ENCODE measurements at regions not wholly inside any gene's neighbourhood (a gene's known extent, or its start where the extent isn't known, plus 50 kb on each side); places are given as distances from the start of the nearest gene placed in this dataset.

DNA sequence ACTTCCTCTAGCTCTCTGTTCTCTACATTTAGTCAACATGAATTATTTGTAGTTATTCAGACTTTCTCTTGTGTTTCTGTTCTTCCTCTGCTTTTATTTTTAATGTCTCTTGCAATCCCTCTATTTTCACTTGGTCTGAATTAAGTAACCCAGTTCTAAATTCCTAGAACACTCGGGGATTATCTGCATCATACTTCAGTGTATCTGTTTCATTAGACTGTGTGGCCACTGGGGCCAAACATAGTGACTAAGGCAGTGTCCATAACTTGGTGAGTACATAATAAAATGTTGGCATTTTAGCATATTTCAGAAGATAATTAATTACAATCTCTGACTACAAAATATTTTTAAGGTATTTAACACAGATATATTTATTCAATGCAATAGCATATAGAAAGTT lies 1087.2 kb upstream of the B3GALT2 start:
- no peak overlapping the region for H3K4me3 ChIP-seq (ENCODE audit: low read depth, low read length)
- no peak for DNase-seq (ENCODE audit: low read depth)
- TF ChIP-seq, protein P1, sequence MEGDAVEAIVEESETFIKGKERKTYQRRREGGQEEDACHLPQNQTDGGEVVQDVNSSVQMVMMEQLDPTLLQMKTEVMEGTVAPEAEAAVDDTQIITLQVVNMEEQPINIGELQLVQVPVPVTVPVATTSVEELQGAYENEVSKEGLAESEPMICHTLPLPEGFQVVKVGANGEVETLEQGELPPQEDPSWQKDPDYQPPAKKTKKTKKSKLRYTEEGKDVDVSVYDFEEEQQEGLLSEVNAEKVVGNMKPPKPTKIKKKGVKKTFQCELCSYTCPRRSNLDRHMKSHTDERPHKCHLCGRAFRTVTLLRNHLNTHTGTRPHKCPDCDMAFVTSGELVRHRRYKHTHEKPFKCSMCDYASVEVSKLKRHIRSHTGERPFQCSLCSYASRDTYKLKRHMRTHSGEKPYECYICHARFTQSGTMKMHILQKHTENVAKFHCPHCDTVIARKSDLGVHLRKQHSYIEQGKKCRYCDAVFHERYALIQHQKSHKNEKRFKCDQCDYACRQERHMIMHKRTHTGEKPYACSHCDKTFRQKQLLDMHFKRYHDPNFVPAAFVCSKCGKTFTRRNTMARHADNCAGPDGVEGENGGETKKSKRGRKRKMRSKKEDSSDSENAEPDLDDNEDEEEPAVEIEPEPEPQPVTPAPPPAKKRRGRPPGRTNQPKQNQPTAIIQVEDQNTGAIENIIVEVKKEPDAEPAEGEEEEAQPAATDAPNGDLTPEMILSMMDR (conservative IDR thresholded peaks at IDR 0.05; ENCODE audit: low read depth, low read length): no peak

DNA sequence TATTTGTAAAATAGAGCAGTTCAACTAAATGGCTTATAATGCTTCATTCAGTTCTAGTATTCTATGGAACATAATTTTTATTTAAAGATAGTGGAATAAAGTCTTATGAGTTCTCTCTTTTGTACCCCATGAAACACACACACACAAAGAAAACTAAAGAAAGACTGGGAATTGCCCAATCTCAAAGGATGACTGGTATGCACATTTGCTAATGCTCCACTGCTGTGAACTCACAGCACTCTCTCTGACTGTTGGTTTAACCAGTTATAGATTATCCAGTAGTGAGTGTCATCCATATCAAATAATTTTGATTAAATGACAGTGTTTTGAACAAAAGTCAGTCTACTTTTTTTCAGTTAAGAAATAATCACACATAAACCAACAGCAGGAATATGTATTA lies 1082.4 kb upstream of the B3GALT2 start:
- H3K4me3 ChIP-seq (ENCODE audit: low read depth, low read length): no peak overlapping the region
- TF ChIP-seq, protein P1 (conservative IDR thresholded peaks at IDR 0.05; ENCODE audit: low read depth, low read length): no peak
- peak; percentile 27 for DNase-seq (ENCODE audit: low read depth)

GRCh38 chr1:194267021-194267420 lies 1080.6 kb upstream of the B3GALT2 start:
- no peak overlapping the region for H3K4me3 ChIP-seq (ENCODE audit: low read depth, low read length)
- no peak for DNase-seq (ENCODE audit: low read depth)
- TF ChIP-seq, protein P1 (conservative IDR thresholded peaks at IDR 0.05; ENCODE audit: low read depth, low read length): no peak

DNA sequence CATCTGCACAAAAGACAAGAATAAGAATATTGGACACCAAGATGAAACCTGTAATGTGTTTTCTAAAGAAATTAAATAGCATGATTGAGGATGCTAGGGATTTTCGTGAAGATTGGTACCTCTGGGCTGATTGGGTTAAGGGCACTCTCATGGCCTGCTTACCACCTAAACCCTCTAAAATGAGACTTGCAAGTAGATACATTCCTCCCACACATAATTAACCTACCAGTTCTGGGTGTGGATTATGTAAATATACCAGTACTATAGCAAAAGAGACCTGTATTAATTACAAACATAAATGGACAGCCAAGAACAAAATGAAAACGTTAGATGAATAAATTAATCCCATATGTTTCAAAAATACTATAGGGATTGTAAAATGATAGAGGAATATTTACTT lies 1069.6 kb upstream of the B3GALT2 start:
- no peak overlapping the region for H3K4me3 ChIP-seq (ENCODE audit: low read depth, low read length)
- no peak for DNase-seq (ENCODE audit: low read depth)
- TF ChIP-seq, protein P1 (conservative IDR thresholded peaks at IDR 0.05; ENCODE audit: low read depth, low read length): no peak

- H3K4me3 ChIP-seq (ENCODE audit: low read depth, low read length): no peak overlapping the region
- TF ChIP-seq, protein P1 (conservative IDR thresholded peaks at IDR 0.05; ENCODE audit: low read depth, low read length): no peak
- no peak for DNase-seq (ENCODE audit: low read depth)
Observed at GRCh38 chr1:194252199-194252598, 1065.8 kb upstream of the B3GALT2 start.

- TF ChIP-seq, protein P1 (conservative IDR thresholded peaks at IDR 0.05; ENCODE audit: low read depth, low read length): no peak
- DNase-seq (ENCODE audit: low read depth): no peak
- no peak overlapping the region for H3K4me3 ChIP-seq (ENCODE audit: low read depth, low read length)
Observed at GRCh38 chr1:194241215-194241614, 1054.8 kb upstream of the B3GALT2 start.

- DNase-seq (ENCODE audit: low read depth): no peak
- TF ChIP-seq, protein P1 (conservative IDR thresholded peaks at IDR 0.05; ENCODE audit: low read depth, low read length): no peak
- H3K4me3 ChIP-seq (ENCODE audit: low read depth, low read length): no peak overlapping the region
Observed at GRCh38 chr1:194233069-194233468, 1046.7 kb upstream of the B3GALT2 start.

All from epithelial cell of proximal tubule (primary cell).